ENCODE measurements at regions not wholly inside any gene's neighbourhood (a gene's known extent, or its start where the extent isn't known, plus 50 kb on each side); places are given as distances from the start of the nearest gene placed in this dataset.

- H2AK5ac ChIP-seq (ENCODE audit: insufficient read length, low read length), result no peak overlapping the region
- Mint-ChIP-seq H3K4me1 (peaks cover 6% of the 10 kb centered on the region in 2 experiments; a peak in 3 of 4 replicates), H3K4me3 (no peak overlapping the region), H3K36me3 (ENCODE audit: insufficient read depth in 1 of 3, low read depth in 3 of 3) (no peaks in the 10 kb centered on the region), H3K27me3 (ENCODE audit: low read depth) (peaks cover 1% of the 10 kb centered on the region), H3K27ac (no peak overlapping the region), H3K9me3 (no peaks in the 10 kb centered on the region)
- no peak overlapping the region for H2BK20ac ChIP-seq (ENCODE audit: low read depth, low read length, poor library complexity, severe bottlenecking)
- no peak overlapping the region for H2BK120ac ChIP-seq (ENCODE audit: low read depth, low read length, poor library complexity, severe bottlenecking)
- H3K4ac ChIP-seq (ENCODE audit: low read depth, low read length), result no peak overlapping the region
- no peak overlapping the region for H2AFZ ChIP-seq (ENCODE audit: low read length)
- H3K4me2 ChIP-seq (ENCODE audit: insufficient read depth, insufficient read length, low read length), result no peak overlapping the region
- H4K8ac ChIP-seq (replicated peaks; ENCODE audit: insufficient read length, low read depth, low read length), result no peak overlapping the region
- no CpG with 5 or more reads among the region's 5 CpGs for WGBS (ENCODE audit: extremely low coverage, insufficient read length, low lambda C conversion rate)
- no peak overlapping the region for H3K18ac ChIP-seq (ENCODE audit: insufficient read length, low read depth, low read length)
- no peak overlapping the region for H3K27ac ChIP-seq (ENCODE audit: insufficient read length, low read depth, low read length)
- no peak overlapping the region for H3K23ac ChIP-seq (ENCODE audit: insufficient read length, low read depth, low read length)
- no peaks in the 10 kb centered on the region for H4K20me1 ChIP-seq (ENCODE audit: control insufficient read depth, insufficient read depth, insufficient read length)
- no peak overlapping the region for H2BK5ac ChIP-seq (ENCODE audit: insufficient read length, low read length)
- H4K91ac ChIP-seq (ENCODE audit: insufficient read length, low read depth, low read length), result no peak overlapping the region
- no peaks in the 10 kb centered on the region for H3K27me3 ChIP-seq (ENCODE audit: insufficient read depth, low read length)
- no peak overlapping the region for H3K9ac ChIP-seq (ENCODE audit: extremely low read depth, insufficient read length, low read length)
- H3K79me1 ChIP-seq (ENCODE audit: insufficient read depth, low read depth, low read length, poor library complexity, severe bottlenecking), result no peaks in the 10 kb centered on the region
- H3K23me2 ChIP-seq (ENCODE audit: insufficient read length, low read depth, low read length, poor library complexity, severe bottlenecking), result no peaks in the 10 kb centered on the region
- H3K56ac ChIP-seq (ENCODE audit: insufficient read length, low read depth, low read length), result no peak overlapping the region
- no peak for DNase-seq
- TF ChIP-seq CTCF (conservative IDR thresholded peaks at IDR 0.05), result no peak
- H2BK12ac ChIP-seq (ENCODE audit: insufficient read length, low read depth, low read length), result no peak overlapping the region
- H3T11ph ChIP-seq (ENCODE audit: low read length), result no peak overlapping the region
- no peak overlapping the region for H2BK15ac ChIP-seq (ENCODE audit: low read depth, low read length)
- no peak overlapping the region for H4K5ac ChIP-seq (ENCODE audit: insufficient read length, low read depth, low read length)
- H3K14ac ChIP-seq (ENCODE audit: insufficient read depth, low read length), result no peak overlapping the region; the same call in 1 of the 2 replicates
- H3K4me1 ChIP-seq (ENCODE audit: insufficient read depth, low read length), result no peaks in the 10 kb centered on the region
- H3K9me3 ChIP-seq (ENCODE audit: control insufficient read depth, low read depth, low read length), result no peaks in the 10 kb centered on the region
- H3K79me2 ChIP-seq (ENCODE audit: insufficient read depth, low read length), result no peaks in the 10 kb centered on the region
These were observed 203.0 kb upstream of the DYNLRB2 start for GRCh38 chr16:80337786-80338185.

All from H9 (cell line).